K562 (cell line): ENCODE measurements at regions not wholly inside any gene's neighbourhood (a gene's known extent, or its start where the extent isn't known, plus 50 kb on each side); places are given as distances from the start of the nearest gene placed in this dataset.

Source experiments
- ARID4B ChIP-seq: sonication (generic); formaldehyde crosslinking; IDR thresholded peaks from 2 replicates; pipeline ENCODE4 v1.8.0; 2022; ENCODE audit warnings: mild to moderate bottlenecking, missing genetic modification reagents
- CBX8 ChIP-seq: fragments of 200-600 bp; sonication (generic); IDR thresholded peaks from 2 replicates; pipeline ENCODE4 v1.6.1; 2012; ENCODE audit warnings: borderline replicate concordance, mixed run types, low read depth, mild to moderate bottlenecking, moderate library complexity, mixed read lengths, low read length, control low read depth, inconsistent platforms; ENCODE audit not compliant: poor library complexity, severe bottlenecking; ENCODE audit errors: extremely low read depth
- CTCF ChIP-seq, 3 experiments: IDR thresholded peaks in 2 of 3; conservative IDR thresholded peaks in 1 of 3; 2 replicates each; pipeline ENCODE4 v1.5.1; 2011 to 2012; ENCODE audit warnings: low read length in 3 of 3, mild to moderate bottlenecking in 3 of 3, control low read depth in 2 of 3, improper control_type of control experiment in 1 of 3, inconsistent platforms in 1 of 3, low read depth in 1 of 3, mixed read lengths in 1 of 3, moderate library complexity in 1 of 3; ENCODE audit not compliant: insufficient read depth in 2 of 3
- E2F8 ChIP-seq: fragments of 450-650 bp; IDR thresholded peaks from 2 replicates; pipeline ENCODE4 v1.7.1; 2018; ENCODE audit warnings: mild to moderate bottlenecking, low read depth; ENCODE audit not compliant: partially characterized antibody
- FOXA1 ChIP-seq: fragments of 450-650 bp; IDR thresholded peaks from 2 replicates; pipeline ENCODE4 v1.6.1; 2016; ENCODE audit warnings: mild to moderate bottlenecking, borderline replicate concordance
- NR2F6 ChIP-seq: fragments of 450-650 bp; formaldehyde crosslinking; IDR thresholded peaks from 2 replicates; pipeline ENCODE4 v1.4.0; 2020; ENCODE audit warnings: mild to moderate bottlenecking
- POLR2A ChIP-seq: fragments of 450-650 bp; conservative IDR thresholded peaks from 2 replicates; pipeline ENCODE4 v1.6.1; 2016
- POLR2AphosphoS5 ChIP-seq: IDR thresholded peaks from 2 replicates; pipeline ENCODE4 v1.6.1; 2011; ENCODE audit warnings: mild to moderate bottlenecking, low read depth, low read length, moderate library complexity; ENCODE audit not compliant: control insufficient read depth, insufficient read depth
- RCOR1 ChIP-seq, 2 experiments: IDR thresholded peaks; 2 replicates each; pipeline ENCODE4 v1.6.1; 2012; ENCODE audit warnings: low read depth in 2 of 2, low read length in 2 of 2, borderline replicate concordance in 1 of 2, improper control_type of control experiment in 1 of 2
- SIRT6 ChIP-seq: IDR thresholded peaks from one replicate; pipeline ENCODE4 v1.6.1; 2012; ENCODE audit warnings: low read depth, mild to moderate bottlenecking, control low read depth, inconsistent platforms, low read length, moderate library complexity
- ZBTB8A ChIP-seq: fragments of 450-650 bp; IDR thresholded peaks from 2 replicates; pipeline ENCODE4 v1.6.1; 2018; ENCODE audit warnings: mild to moderate bottlenecking, moderate library complexity; ENCODE audit not compliant: partially characterized antibody

- TF ChIP-seq CBX8 (no peak), CTCF (IDR thresholded peaks at IDR 0.05 in 2 of 3, conservative IDR thresholded peaks at IDR 0.05 in 1 of 3; ENCODE audit: insufficient read depth in 2 of 3, low read depth in 1 of 3, low read length in 3 of 3) (no peak), POLR2AphosphoS5 (no peak), SIRT6 (no peak), FOXA1 (no peak), ARID4B (CRISPR knock-in tag) (no peak), ZBTB8A (no peak), POLR2A (no peak), RCOR1 (IDR thresholded peaks at IDR 0.05; ENCODE audit: borderline replicate concordance in 1 of 2, low read depth in 2 of 2, low read length in 2 of 2) (no peak), E2F8 (no peak), NR2F6 (CRISPR knock-in tag) (no peak)
Measured at GRCh38 chr18:39759926-39760325, 2194.3 kb upstream of the CELF4 start.
